NCI-H1694 (cell line): ENCODE measurements at regions not wholly inside any gene's neighbourhood (a gene's known extent, or its start where the extent isn't known, plus 50 kb on each side); places are given as distances from the start of the nearest gene placed in this dataset.
"Not testable (repeated sequence)": the region's sequence is repeated elsewhere in the genome, so short reads cannot be mapped to it uniquely, and the experiment has no call there.

Experiments
- DNase-seq: peaks from one replicate; lab custom pipeline; 2025; lab: John Stamatoyannopoulos, UW

- DNase-seq, result no peak
These were observed 110.9 kb upstream of the CSNK1A1L start for GRCh38 chr13:37216331-37216730.

GRCh38 chr13:37212826-37213225 lies 107.4 kb upstream of the CSNK1A1L start:
- no peak for DNase-seq

GRCh38 chr13:37211487-37211886 lies 106.0 kb upstream of the CSNK1A1L start:
- DNase-seq, result no peak

GRCh38 chr13:37209621-37210580 lies 104.4 kb upstream of the CSNK1A1L start:
- no peak for DNase-seq

- DNase-seq, result no peak
These were observed 102.4 kb upstream of the CSNK1A1L start for GRCh38 chr13:37207691-37208451.

- no peak for DNase-seq
These were observed 96.8 kb upstream of the CSNK1A1L start for GRCh38 chr13:37202264-37202663.

GRCh38 chr13:37201081-37201480 lies 95.6 kb upstream of the CSNK1A1L start:
- no peak for DNase-seq

GRCh38 chr13:37198629-37199028 lies 93.2 kb upstream of the CSNK1A1L start:
- no peak for DNase-seq

- DNase-seq, result no peak
These were observed 90.2 kb upstream of the CSNK1A1L start for GRCh38 chr13:37195621-37196020.

GRCh38 chr13:37194428-37194861 lies 89.0 kb upstream of the CSNK1A1L start:
- no peak for DNase-seq

- DNase-seq, result no peak
These were observed 87.5 kb upstream of the CSNK1A1L start for GRCh38 chr13:37192956-37193355.

GRCh38 chr13:37187621-37188020 lies 82.2 kb upstream of the CSNK1A1L start:
- no peak for DNase-seq

GRCh38 chr13:37187105-37187504 lies 81.6 kb upstream of the CSNK1A1L start:
- DNase-seq, result no peak

- DNase-seq, result no peak
These were observed 76.2 kb upstream of the CSNK1A1L start for GRCh38 chr13:37181620-37182019.

GRCh38 chr13:37179645-37180044 lies 74.2 kb upstream of the CSNK1A1L start:
- no peak for DNase-seq

- DNase-seq, result no peak
These were observed 71.7 kb upstream of the CSNK1A1L start for GRCh38 chr13:37177125-37177524.

GRCh38 chr13:37175996-37176395 lies 70.5 kb upstream of the CSNK1A1L start:
- no peak for DNase-seq

- DNase-seq, result no peak
These were observed 67.8 kb upstream of the CSNK1A1L start for GRCh38 chr13:37173214-37173613.

- DNase-seq, result not testable (repeated sequence)
These were observed 66.8 kb upstream of the CSNK1A1L start for GRCh38 chr13:37172226-37172625.

- DNase-seq, result peak; percentile 87
These were observed 63.5 kb upstream of the CSNK1A1L start for GRCh38 chr13:37168926-37169325.

GRCh38 chr13:37168151-37168550 lies 62.7 kb upstream of the CSNK1A1L start:
- DNase-seq, result no peak

- no peak for DNase-seq
These were observed 59.2 kb upstream of the CSNK1A1L start for GRCh38 chr13:37164635-37165034.
